ENCODE measurements at regions not wholly inside any gene's neighbourhood (a gene's known extent, or its start where the extent isn't known, plus 50 kb on each side); places are given as distances from the start of the nearest gene placed in this dataset.

DNA sequence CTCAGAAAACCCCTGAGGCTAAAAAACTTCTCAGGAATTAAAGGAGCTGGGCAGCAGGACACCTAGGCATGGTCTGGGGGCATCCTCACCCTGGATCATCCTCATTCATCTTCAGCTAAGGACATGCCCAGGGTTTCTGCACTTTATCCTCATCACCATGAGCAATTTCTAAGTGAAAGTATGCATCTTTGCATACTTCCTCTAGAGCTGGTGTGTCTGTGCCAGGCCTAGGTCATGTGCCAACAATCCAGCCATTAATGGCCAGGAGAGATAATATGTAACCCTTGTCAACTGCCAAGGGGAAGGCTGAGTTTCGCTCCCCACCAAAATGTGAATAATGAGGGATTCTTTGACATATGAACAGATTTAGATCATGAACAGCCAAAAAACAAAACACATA, 160.5 kb downstream of the KITLG start:
- Histone ChIP-seq H3K4me3 (ENCODE audit: low read depth in 1 of 2, low read length in 2 of 2) (no peak overlapping the region), H3K9me3 (ENCODE audit: control insufficient read depth in 1 of 2, low read length in 2 of 2) (no peaks in the 10 kb centered on the region), H3K27ac (ENCODE audit: low read length) (no peak overlapping the region), H3K36me3 (ENCODE audit: control insufficient read depth in 1 of 2, insufficient read depth in 2 of 2, low read length in 2 of 2) (no peaks in the 10 kb centered on the region), H3K27me3 (ENCODE audit: low read depth, low read length) (no peaks in the 10 kb centered on the region), H3K4me1 (ENCODE audit: control insufficient read depth in 1 of 2, insufficient read depth in 2 of 2, low read length in 2 of 2) (peaks cover 0 to 5% of the 10 kb centered on the region in 2 donors)

GRCh38 chr12:88420457-88420856, 159.8 kb downstream of the KITLG start:
- H3K4me1 ChIP-seq (ENCODE audit: control insufficient read depth in 1 of 2, insufficient read depth in 2 of 2, low read length in 2 of 2), result peaks cover 4 to 5% of the 10 kb centered on the region in 2 donors
- no peak overlapping the region for H3K27ac ChIP-seq (ENCODE audit: low read length)
- no peaks in the 10 kb centered on the region for H3K36me3 ChIP-seq (ENCODE audit: control insufficient read depth in 1 of 2, insufficient read depth in 2 of 2, low read length in 2 of 2)
- no peaks in the 10 kb centered on the region for H3K27me3 ChIP-seq (ENCODE audit: low read depth, low read length)
- no peaks in the 10 kb centered on the region for H3K9me3 ChIP-seq (ENCODE audit: control insufficient read depth in 1 of 2, low read length in 2 of 2)
- no peak overlapping the region for H3K4me3 ChIP-seq (ENCODE audit: low read depth in 1 of 2, low read length in 2 of 2)

GRCh38 chr12:88424791-88425730, 155.2 kb downstream of the KITLG start:
- no peak overlapping the region for H3K4me3 ChIP-seq (ENCODE audit: low read depth in 1 of 2, low read length in 2 of 2)
- H3K27me3 ChIP-seq (ENCODE audit: low read depth, low read length), result no peaks in the 10 kb centered on the region
- no peaks in the 10 kb centered on the region for H3K9me3 ChIP-seq (ENCODE audit: control insufficient read depth in 1 of 2, low read length in 2 of 2)
- no peaks in the 10 kb centered on the region for H3K36me3 ChIP-seq (ENCODE audit: control insufficient read depth in 1 of 2, insufficient read depth in 2 of 2, low read length in 2 of 2)
- no peak overlapping the region for H3K27ac ChIP-seq (ENCODE audit: low read length)
- H3K4me1 ChIP-seq (ENCODE audit: control insufficient read depth in 1 of 2, insufficient read depth in 2 of 2, low read length in 2 of 2), result peaks cover 0 to 4% of the 10 kb centered on the region in 2 donors

GRCh38 chr12:88428350-88428749, 151.9 kb downstream of the KITLG start:
- Histone ChIP-seq H3K4me3 (ENCODE audit: low read depth in 1 of 2, low read length in 2 of 2) (no peak overlapping the region), H3K9me3 (ENCODE audit: control insufficient read depth in 1 of 2, low read length in 2 of 2) (no peaks in the 10 kb centered on the region), H3K27ac (ENCODE audit: low read length) (no peak overlapping the region), H3K27me3 (ENCODE audit: low read depth, low read length) (no peaks in the 10 kb centered on the region), H3K36me3 (ENCODE audit: control insufficient read depth in 1 of 2, insufficient read depth in 2 of 2, low read length in 2 of 2) (no peaks in the 10 kb centered on the region), H3K4me1 (ENCODE audit: control insufficient read depth in 1 of 2, insufficient read depth in 2 of 2, low read length in 2 of 2) (peaks cover 0 to 4% of the 10 kb centered on the region in 2 donors)

GRCh38 chr12:88431246-88431645, 149.0 kb downstream of the KITLG start:
- peaks cover 3 to 10% of the 10 kb centered on the region in 2 donors for H3K4me1 ChIP-seq (ENCODE audit: control insufficient read depth in 1 of 2, insufficient read depth in 2 of 2, low read length in 2 of 2)
- H3K9me3 ChIP-seq (ENCODE audit: control insufficient read depth in 1 of 2, low read length in 2 of 2), result no peaks in the 10 kb centered on the region
- H3K4me3 ChIP-seq (ENCODE audit: low read depth in 1 of 2, low read length in 2 of 2), result no peak overlapping the region
- H3K27me3 ChIP-seq (ENCODE audit: low read depth, low read length), result no peaks in the 10 kb centered on the region
- no peaks in the 10 kb centered on the region for H3K36me3 ChIP-seq (ENCODE audit: control insufficient read depth in 1 of 2, insufficient read depth in 2 of 2, low read length in 2 of 2)
- H3K27ac ChIP-seq (ENCODE audit: low read length), result no peak overlapping the region

DNA sequence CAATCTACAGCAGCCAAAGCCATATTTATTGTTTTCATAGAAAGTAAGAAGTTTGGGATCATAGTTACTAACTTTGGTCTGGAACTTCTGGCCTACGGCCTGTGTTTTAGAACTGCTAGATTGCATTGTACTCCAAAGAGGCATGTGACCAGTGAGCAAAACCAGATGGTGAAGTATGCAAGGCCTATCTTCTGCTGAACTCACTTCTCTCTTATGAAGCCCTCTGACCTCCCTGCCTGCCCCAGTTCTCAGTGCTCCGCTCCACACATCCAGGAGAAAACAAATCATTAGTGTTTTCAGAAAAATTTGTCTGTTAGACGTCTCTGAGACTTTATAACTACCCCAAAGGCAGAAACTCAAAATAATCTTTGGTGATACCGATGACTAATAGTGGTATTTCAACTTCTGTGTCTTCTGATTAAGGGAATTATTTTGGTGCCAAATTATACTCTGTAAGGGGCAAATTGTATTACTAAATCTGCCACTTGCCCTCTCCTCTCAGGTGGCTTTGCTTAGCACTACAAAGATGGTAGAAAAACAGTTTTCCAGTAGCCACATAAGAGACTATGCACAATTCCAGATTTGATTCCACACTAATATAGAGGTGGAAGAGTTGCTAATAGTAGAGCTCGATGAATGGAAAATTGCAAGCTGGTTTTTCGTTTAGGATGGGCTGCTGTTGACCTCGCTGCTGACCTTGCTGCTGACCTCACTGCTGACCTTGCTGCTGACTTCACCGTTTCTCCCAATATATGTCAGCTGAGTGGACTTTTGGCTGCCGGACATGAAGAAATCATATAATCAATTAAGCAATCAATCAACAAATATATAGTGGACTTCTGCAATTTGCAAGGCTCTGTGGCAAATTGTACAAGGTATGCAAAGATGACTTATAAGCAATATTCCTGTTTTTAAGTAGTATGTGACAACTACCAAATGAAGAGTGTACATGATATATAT, 147.5 kb downstream of the KITLG start:
- Histone ChIP-seq H3K27ac (ENCODE audit: low read length) (no peak overlapping the region), H3K9me3 (ENCODE audit: control insufficient read depth in 1 of 2, low read length in 2 of 2) (no peaks in the 10 kb centered on the region), H3K4me3 (ENCODE audit: low read depth in 1 of 2, low read length in 2 of 2) (no peak overlapping the region), H3K27me3 (ENCODE audit: low read depth, low read length) (no peaks in the 10 kb centered on the region), H3K36me3 (ENCODE audit: control insufficient read depth in 1 of 2, insufficient read depth in 2 of 2, low read length in 2 of 2) (no peaks in the 10 kb centered on the region), H3K4me1 (ENCODE audit: control insufficient read depth in 1 of 2, insufficient read depth in 2 of 2, low read length in 2 of 2) (peaks cover 3 to 11% of the 10 kb centered on the region in 2 donors)

- Histone ChIP-seq H3K27ac (ENCODE audit: low read length) (no peak overlapping the region), H3K9me3 (ENCODE audit: control insufficient read depth in 1 of 2, low read length in 2 of 2) (no peaks in the 10 kb centered on the region), H3K4me1 (ENCODE audit: control insufficient read depth in 1 of 2, insufficient read depth in 2 of 2, low read length in 2 of 2) (peaks cover 3 to 11% of the 10 kb centered on the region in 2 donors), H3K36me3 (ENCODE audit: control insufficient read depth in 1 of 2, insufficient read depth in 2 of 2, low read length in 2 of 2) (no peaks in the 10 kb centered on the region), H3K4me3 (ENCODE audit: low read depth in 1 of 2, low read length in 2 of 2) (no peak overlapping the region), H3K27me3 (ENCODE audit: low read depth, low read length) (no peaks in the 10 kb centered on the region)
These were observed 146.1 kb downstream of the KITLG start for GRCh38 chr12:88433997-88434703.

DNA sequence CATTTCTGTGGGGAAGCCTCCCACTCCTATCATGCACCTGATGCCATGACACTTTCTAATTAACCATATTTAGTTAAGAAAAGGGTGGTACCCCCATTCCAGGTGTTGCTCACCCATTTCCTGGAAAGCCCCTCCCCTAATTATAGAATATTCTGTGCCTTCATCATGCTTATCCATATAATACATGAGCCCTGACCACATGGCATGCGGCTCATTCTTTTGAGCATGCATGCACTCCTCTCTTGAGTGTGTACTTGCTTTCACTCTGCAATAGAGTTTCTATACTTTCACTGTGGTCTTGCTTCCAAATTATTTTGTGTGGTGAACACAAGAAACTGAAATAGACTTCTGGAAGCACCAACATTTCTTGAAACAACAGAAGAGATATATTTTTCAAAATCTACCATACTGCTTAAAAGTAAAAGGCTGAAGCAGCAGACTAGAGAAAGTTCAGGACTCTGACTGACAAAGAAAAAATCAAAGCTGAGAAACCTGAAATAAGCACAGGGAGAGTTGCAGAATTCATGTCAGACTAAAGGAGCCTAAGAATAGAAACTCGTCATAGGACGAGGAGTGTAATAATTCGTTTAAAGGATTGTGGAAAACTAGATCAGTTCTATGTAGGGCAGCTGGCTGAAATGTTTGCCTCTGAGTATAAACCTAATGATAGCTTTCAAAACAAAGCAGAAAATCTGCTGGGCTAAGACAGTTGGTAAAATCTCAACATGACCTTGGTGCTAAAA, 144.8 kb downstream of the KITLG start:
- Histone ChIP-seq H3K9me3 (ENCODE audit: control insufficient read depth in 1 of 2, low read length in 2 of 2) (no peaks in the 10 kb centered on the region), H3K27ac (ENCODE audit: low read length) (peak overlapping the region; percentile 61), H3K27me3 (ENCODE audit: low read depth, low read length) (no peaks in the 10 kb centered on the region), H3K4me1 (ENCODE audit: control insufficient read depth in 1 of 2, insufficient read depth in 2 of 2, low read length in 2 of 2) (peaks cover 3 to 11% of the 10 kb centered on the region in 2 donors), H3K36me3 (ENCODE audit: control insufficient read depth in 1 of 2, insufficient read depth in 2 of 2, low read length in 2 of 2) (no peaks in the 10 kb centered on the region), H3K4me3 (ENCODE audit: low read depth in 1 of 2, low read length in 2 of 2) (peak overlapping the region in 1 of 2 donors; percentile 1)

DNA sequence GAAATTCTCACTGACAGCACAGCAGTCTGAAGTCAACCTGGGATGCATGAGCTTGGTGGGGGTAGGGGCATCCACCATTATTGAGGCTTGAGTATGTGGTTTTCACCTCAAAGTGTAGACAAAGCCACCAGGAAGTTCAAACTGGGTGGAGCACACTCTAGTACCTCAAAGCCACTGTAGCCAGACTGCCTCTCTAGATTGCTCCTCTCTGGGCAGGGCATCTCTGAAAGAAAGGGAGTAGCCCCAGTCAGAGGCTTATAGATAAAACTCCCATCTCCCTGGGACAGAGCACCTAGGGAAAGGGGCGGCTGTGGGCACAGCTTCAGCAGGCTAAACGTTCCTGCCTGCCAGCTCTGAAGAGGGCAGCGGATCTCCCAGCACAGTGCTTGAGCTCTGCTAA, 143.0 kb downstream of the KITLG start:
- H3K4me1 ChIP-seq (ENCODE audit: control insufficient read depth in 1 of 2, insufficient read depth in 2 of 2, low read length in 2 of 2), result peaks cover 3 to 11% of the 10 kb centered on the region in 2 donors
- no peaks in the 10 kb centered on the region for H3K36me3 ChIP-seq (ENCODE audit: control insufficient read depth in 1 of 2, insufficient read depth in 2 of 2, low read length in 2 of 2)
- no peak overlapping the region for H3K27ac ChIP-seq (ENCODE audit: low read length)
- H3K4me3 ChIP-seq (ENCODE audit: low read depth in 1 of 2, low read length in 2 of 2), result no peak overlapping the region
- no peaks in the 10 kb centered on the region for H3K9me3 ChIP-seq (ENCODE audit: control insufficient read depth in 1 of 2, low read length in 2 of 2)
- no peaks in the 10 kb centered on the region for H3K27me3 ChIP-seq (ENCODE audit: low read depth, low read length)
